Sigmoid colon (tissue), 6 donors: ENCODE measurements at regions not wholly inside any gene's neighbourhood (a gene's known extent, or its start where the extent isn't known, plus 50 kb on each side); places are given as distances from the start of the nearest gene placed in this dataset.

ENCODE experiments used
- DNase-seq: peaks from one replicate; pipeline ENCODE4 v3.0.0-alpha.2; 2019
- H3K27ac ChIP-seq, 4 donors: fragments of 200-600 bp; sonication (generic); one replicate each; pipeline ENCODE4 v1.5.1; 2016 to 2019; ENCODE audit warnings: mild to moderate bottlenecking in 1 of 4
- H3K27me3 ChIP-seq, 3 donors: fragments of 200-600 bp; sonication (generic); one replicate each; pipeline ENCODE4 v1.5.1; 2019; ENCODE audit warnings: mild to moderate bottlenecking in 1 of 3
- H3K36me3 ChIP-seq, 4 donors: fragments of 200-600 bp; sonication (generic); one replicate each; pipeline ENCODE4 v1.5.1; 2016 to 2019
- H3K4me1 ChIP-seq, 4 donors: fragments of 200-600 bp; sonication (generic); one replicate each; pipeline ENCODE4 v1.5.1; 2017 to 2019
- H3K4me3 ChIP-seq, 4 donors: fragments of 200-600 bp; sonication (generic); one replicate each; pipeline ENCODE4 v1.5.1; 2017 to 2019; ENCODE audit warnings: mild to moderate bottlenecking in 2 of 4, moderate library complexity in 1 of 4
- H3K9me3 ChIP-seq, 4 donors: fragments of 200-600 bp in 3 of 4; sonication (generic) in 3 of 4; one replicate each; pipeline versions ENCODE4 v1.5.1 to v1.6.1; 2013 to 2019
- EP300 ChIP-seq, 4 donors: sonication (generic); formaldehyde crosslinking; IDR thresholded peaks; one replicate each; pipeline ENCODE4 v1.6.1; 2017; ENCODE audit warnings: antibody characterized with exemption in 4 of 4
- POLR2A ChIP-seq, 2 donors: fragments of 450-650 bp; IDR thresholded peaks; one replicate each; pipeline ENCODE4 v1.6.1; 2016; ENCODE audit warnings: antibody characterized with exemption in 2 of 2, mild to moderate bottlenecking in 2 of 2, moderate library complexity in 2 of 2
- POLR2AphosphoS5 ChIP-seq, 4 donors: sonication (generic); formaldehyde crosslinking; IDR thresholded peaks; one replicate each; pipeline ENCODE4 v1.6.1; 2017; ENCODE audit warnings: antibody characterized with exemption in 4 of 4
- whole genome bisulfite sequencing, 2 donors: extraction: QIAGEN DNeasy Blood & Tissue Kit; methylation state at CpG; one replicate each; pipeline ENCODE4 v1.1.7; 2013; 5-methylcytosine and 5-hydroxymethylcytosine counted together
- intact Hi-C: fragments of 100-400 bp; cut with DNase I; formaldehyde crosslinking; loops from one replicate; pipeline ENCODE4 v1.15.1; 2023
- TF ChIP-seq, protein P1 (sequence below), 4 experiments: fragments of 450-650 bp in 3 of 4; fragments of 200-600 bp in 1 of 4; IDR thresholded peaks; one replicate each; pipeline ENCODE4 v1.5.1; 2016 to 2019; ENCODE audit warnings: antibody characterized with exemption in 4 of 4, mild to moderate bottlenecking in 3 of 4, moderate library complexity in 2 of 4
- donor health status: healthy with polysubstance abuse.
- donor health status: healthy.

DNA sequence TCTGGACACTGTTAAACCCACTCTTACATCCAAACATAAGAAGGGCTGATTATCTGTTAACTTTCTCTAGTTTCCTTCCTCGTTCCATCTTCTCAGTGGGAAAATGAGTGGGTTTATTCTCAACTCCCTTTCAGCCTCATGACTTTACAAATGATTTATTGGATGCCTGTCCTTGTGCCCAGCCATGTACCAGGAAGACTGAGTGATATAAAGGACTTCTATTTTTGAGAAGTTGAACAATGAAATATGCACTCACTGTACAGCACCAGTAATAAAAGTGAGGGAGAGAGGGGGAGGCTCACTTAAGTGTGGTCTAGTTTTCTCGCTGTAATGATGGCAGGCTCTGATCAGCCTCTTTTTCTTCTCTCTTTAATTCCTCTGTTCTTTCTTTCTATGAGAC lies 277.6 kb downstream of the SMARCA2 start:
- H3K36me3 ChIP-seq = no peaks in the 10 kb centered on the region

DNA sequence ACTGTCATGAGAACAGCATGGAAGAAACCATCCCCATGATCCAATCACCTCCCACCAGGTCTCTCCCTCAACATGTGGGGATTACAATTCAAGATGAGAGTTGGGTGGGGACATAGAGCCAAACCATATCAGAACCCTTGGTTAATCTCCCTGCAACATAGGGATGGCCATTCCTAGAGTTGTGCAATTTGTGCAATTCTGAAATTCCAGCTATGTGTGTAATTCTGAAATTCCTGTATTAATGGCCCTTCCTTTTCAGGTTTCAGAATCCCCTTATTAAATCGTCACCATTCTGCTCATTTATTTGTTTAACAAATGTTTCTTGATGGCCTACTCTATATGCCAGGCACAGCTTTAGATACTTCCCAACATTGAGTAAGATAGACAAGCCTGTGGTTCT lies 282.6 kb downstream of the SMARCA2 start:
- no peaks in the 10 kb centered on the region for H3K36me3 ChIP-seq
- no peak for DNase-seq
- no peaks in the 10 kb centered on the region for H3K27me3 ChIP-seq
- 65 to 66% methylated on average over 1 of the region's 1 CpG for WGBS, 2 donors
- H3K9me3 ChIP-seq = no peaks in the 10 kb centered on the region
- H3K4me3 ChIP-seq = no peak overlapping the region
- no peaks in the 10 kb centered on the region for H3K4me1 ChIP-seq
- intact Hi-C loops = no loop called here
- no peak for TF ChIP-seq POLR2AphosphoS5 (IDR thresholded peaks at IDR 0.05)
- TF ChIP-seq, protein P1, sequence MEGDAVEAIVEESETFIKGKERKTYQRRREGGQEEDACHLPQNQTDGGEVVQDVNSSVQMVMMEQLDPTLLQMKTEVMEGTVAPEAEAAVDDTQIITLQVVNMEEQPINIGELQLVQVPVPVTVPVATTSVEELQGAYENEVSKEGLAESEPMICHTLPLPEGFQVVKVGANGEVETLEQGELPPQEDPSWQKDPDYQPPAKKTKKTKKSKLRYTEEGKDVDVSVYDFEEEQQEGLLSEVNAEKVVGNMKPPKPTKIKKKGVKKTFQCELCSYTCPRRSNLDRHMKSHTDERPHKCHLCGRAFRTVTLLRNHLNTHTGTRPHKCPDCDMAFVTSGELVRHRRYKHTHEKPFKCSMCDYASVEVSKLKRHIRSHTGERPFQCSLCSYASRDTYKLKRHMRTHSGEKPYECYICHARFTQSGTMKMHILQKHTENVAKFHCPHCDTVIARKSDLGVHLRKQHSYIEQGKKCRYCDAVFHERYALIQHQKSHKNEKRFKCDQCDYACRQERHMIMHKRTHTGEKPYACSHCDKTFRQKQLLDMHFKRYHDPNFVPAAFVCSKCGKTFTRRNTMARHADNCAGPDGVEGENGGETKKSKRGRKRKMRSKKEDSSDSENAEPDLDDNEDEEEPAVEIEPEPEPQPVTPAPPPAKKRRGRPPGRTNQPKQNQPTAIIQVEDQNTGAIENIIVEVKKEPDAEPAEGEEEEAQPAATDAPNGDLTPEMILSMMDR (IDR thresholded peaks at IDR 0.05) = no peak
- TF ChIP-seq POLR2A (IDR thresholded peaks at IDR 0.05) = no peak
- no peak for TF ChIP-seq EP300 (IDR thresholded peaks at IDR 0.05)
- H3K27ac ChIP-seq = no peak overlapping the region

More for the DNA sequence above, 277.6 kb downstream of the SMARCA2 start:
- TF ChIP-seq EP300 (IDR thresholded peaks at IDR 0.05) (no peak), POLR2AphosphoS5 (IDR thresholded peaks at IDR 0.05) (no peak), POLR2A (IDR thresholded peaks at IDR 0.05) (no peak)
- TF ChIP-seq, protein P1 (IDR thresholded peaks at IDR 0.05) = no peak
- no peak overlapping the region for H3K27ac ChIP-seq
- no peaks in the 10 kb centered on the region for H3K9me3 ChIP-seq
- DNase-seq = no peak
- no peaks in the 10 kb centered on the region for H3K4me1 ChIP-seq
- H3K27me3 ChIP-seq = no peaks in the 10 kb centered on the region
- intact Hi-C loops = no loop called here
- no peak overlapping the region for H3K4me3 ChIP-seq
- WGBS, 2 donors = 51 to 70% methylated on average over 2 of the region's 2 CpGs

DNA sequence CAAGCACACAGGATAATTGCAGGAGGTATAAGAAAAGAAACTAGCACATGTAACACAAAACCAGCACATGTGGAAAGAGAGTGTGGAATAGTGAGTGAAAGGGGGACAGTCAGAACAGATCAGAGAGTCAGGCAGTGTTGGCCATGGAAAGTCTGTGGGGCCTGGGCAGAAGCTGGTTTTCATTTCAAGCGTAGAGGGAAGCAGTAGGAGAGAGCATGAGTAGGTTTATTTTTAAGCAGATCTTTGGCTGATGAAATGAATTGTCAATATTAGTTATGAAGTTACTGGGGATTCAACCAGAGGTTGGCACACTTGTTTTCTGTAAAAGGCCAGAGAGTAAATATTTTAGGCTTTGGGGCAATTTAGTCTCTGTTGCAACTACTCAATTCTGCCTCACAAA lies 283.1 kb downstream of the SMARCA2 start:
- Histone ChIP-seq H3K9me3 (no peaks in the 10 kb centered on the region), H3K4me1 (no peaks in the 10 kb centered on the region), H3K36me3 (no peaks in the 10 kb centered on the region), H3K27me3 (no peaks in the 10 kb centered on the region), H3K4me3 (no peak overlapping the region), H3K27ac (no peak overlapping the region)
- intact Hi-C loops = no loop called here
- TF ChIP-seq POLR2A (IDR thresholded peaks at IDR 0.05) (no peak), EP300 (IDR thresholded peaks at IDR 0.05) (no peak), POLR2AphosphoS5 (IDR thresholded peaks at IDR 0.05) (no peak)
- TF ChIP-seq, protein P1 (IDR thresholded peaks at IDR 0.05) = no peak
- 55 to 92% methylated on average over 1 of the region's 1 CpG for WGBS, 2 donors
- DNase-seq = no peak

DNA sequence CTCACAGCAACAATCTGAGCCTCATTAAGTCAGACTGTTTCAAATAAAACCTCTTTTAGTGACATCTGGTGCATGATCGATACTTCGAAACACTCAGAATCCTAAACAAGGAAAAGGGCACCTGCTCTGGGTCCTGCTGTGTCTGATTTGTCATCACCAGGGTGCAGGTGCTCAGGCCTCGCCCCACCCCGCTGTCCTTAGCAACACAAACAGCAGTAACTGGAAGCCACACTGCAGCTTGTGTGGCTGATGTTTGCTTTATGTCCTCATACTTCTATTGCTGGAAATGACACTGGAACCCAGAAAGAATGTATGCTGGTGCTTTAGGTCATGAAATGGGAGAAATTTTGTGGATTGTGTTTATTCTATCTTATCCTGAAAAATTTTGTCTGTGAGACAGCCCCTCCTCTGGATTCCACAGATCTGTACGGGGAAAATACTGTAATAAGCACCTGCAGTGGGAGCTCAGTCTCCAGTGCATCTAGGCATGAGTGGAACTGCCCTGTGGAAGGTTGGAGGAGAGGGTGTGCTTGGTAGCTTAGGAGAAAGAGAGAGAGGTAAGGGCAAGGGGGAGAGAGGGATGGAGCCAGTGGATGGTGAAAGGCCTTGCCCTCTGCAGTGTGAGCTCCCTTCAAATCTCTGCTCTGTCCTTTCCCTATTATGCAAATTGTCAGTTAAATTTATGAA lies 284.2 kb downstream of the SMARCA2 start:
- Histone ChIP-seq H3K4me3 (no peak overlapping the region), H3K4me1 (no peaks in the 10 kb centered on the region), H3K36me3 (no peaks in the 10 kb centered on the region), H3K27ac (no peak overlapping the region), H3K27me3 (no peaks in the 10 kb centered on the region), H3K9me3 (no peaks in the 10 kb centered on the region)
- intact Hi-C loops = no loop called here
- no peak for DNase-seq
- TF ChIP-seq POLR2AphosphoS5 (IDR thresholded peaks at IDR 0.05) (no peak), EP300 (IDR thresholded peaks at IDR 0.05) (no peak), POLR2A (IDR thresholded peaks at IDR 0.05) (no peak)
- TF ChIP-seq, protein P1 (IDR thresholded peaks at IDR 0.05) = no peak
- WGBS, 2 donors = 22 to 64% methylated on average over 5 of the region's 5 CpGs

DNA sequence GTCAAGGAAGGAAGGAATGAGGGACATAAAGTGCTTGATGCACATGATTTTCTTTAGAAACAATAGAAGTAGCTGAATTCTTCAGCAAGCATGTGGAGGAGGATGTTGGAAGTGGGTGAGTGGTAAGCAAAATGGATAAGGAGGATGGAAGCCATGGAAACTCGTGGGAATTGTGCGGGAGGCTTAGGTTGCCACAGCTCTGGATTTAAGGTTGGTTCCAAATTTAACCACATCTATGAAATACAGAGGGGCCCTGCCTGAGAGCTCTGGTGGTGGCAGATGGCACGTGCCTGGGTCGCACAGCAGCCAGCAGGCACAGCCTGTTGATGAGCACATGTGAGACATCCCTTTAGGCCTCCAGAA lies 284.7 kb downstream of the SMARCA2 start:
- Histone ChIP-seq H3K36me3 (no peaks in the 10 kb centered on the region), H3K9me3 (no peaks in the 10 kb centered on the region), H3K4me3 (no peak overlapping the region), H3K27ac (no peak overlapping the region), H3K4me1 (no peaks in the 10 kb centered on the region), H3K27me3 (no peaks in the 10 kb centered on the region)
- WGBS, 2 donors = 87 to 90% methylated on average over 4 of the region's 4 CpGs
- TF ChIP-seq POLR2A (IDR thresholded peaks at IDR 0.05) (no peak), EP300 (IDR thresholded peaks at IDR 0.05) (no peak), POLR2AphosphoS5 (IDR thresholded peaks at IDR 0.05) (no peak)
- TF ChIP-seq, protein P1 (IDR thresholded peaks at IDR 0.05) = no peak
- DNase-seq = no peak
- intact Hi-C loops = no loop called here
